ENCODE measurements at regions not wholly inside any gene's neighbourhood (a gene's known extent, or its start where the extent isn't known, plus 50 kb on each side); places are given as distances from the start of the nearest gene placed in this dataset.

- Histone ChIP-seq H3K23ac (ENCODE audit: low read depth, low read length) (no peak overlapping the region), H4K8ac (ENCODE audit: low read depth in 2 of 2, low read length in 2 of 2) (no peak overlapping the region), H2BK120ac (ENCODE audit: low read depth, low read length) (no peak overlapping the region), H3K18ac (ENCODE audit: low read depth, low read length) (no peak overlapping the region), H3K4me1 (ENCODE audit: control insufficient read depth, insufficient read depth, low read length) (no peaks in the 10 kb centered on the region), H2AK5ac (ENCODE audit: low read depth, low read length) (no peak overlapping the region), H3K14ac (replicated peaks; ENCODE audit: low read depth, low read length) (no peak overlapping the region), H3K79me1 (ENCODE audit: low read depth in 1 of 2, low read length in 2 of 2) (no peaks in the 10 kb centered on the region), H2AK9ac (replicated peaks; ENCODE audit: low read depth, low read length, poor library complexity) (no peak overlapping the region), H2AFZ (replicated peaks; ENCODE audit: low read length, poor library complexity) (no peak overlapping the region), H3K9me1 (ENCODE audit: insufficient read depth, low read length) (no peaks in the 10 kb centered on the region), H2BK15ac (ENCODE audit: low read depth, low read length) (no peak overlapping the region), H4K5ac (ENCODE audit: low read depth, low read length) (no peak overlapping the region), H3K9ac (ENCODE audit: low read depth, low read length) (no peak overlapping the region), H4K20me1 (ENCODE audit: insufficient read depth, low read length) (no peaks in the 10 kb centered on the region), H3K36me3 (ENCODE audit: control insufficient read depth, insufficient read depth, low read length) (no peaks in the 10 kb centered on the region), H2BK20ac (ENCODE audit: low read depth, low read length) (no peak overlapping the region), H3K9me3 (ENCODE audit: control insufficient read depth, insufficient read depth, low read length) (no peaks in the 10 kb centered on the region), H3K56ac (ENCODE audit: extremely low read depth, insufficient read depth, low read length) (no peak overlapping the region), H2BK5ac (ENCODE audit: low read depth, low read length, poor library complexity, severe bottlenecking) (no peak overlapping the region), H3K4ac (ENCODE audit: low read depth, low read length) (no peak overlapping the region), H3K4me2 (ENCODE audit: low read depth, low read length) (no peak overlapping the region), H4K91ac (ENCODE audit: insufficient read depth, low read depth, low read length) (no peak overlapping the region), H3K27me3 (ENCODE audit: control insufficient read depth, insufficient read depth, low read length) (no peaks in the 10 kb centered on the region), H3K27ac (ENCODE audit: insufficient read depth, low read length) (no peak overlapping the region), H3K4me3 (ENCODE audit: insufficient read depth, low read depth, low read length) (no peak overlapping the region)
- ATAC-seq (ENCODE audit: low read depth), result no peak
- BruUV-seq (replicated peaks), result no TSS peak
- peak; percentile 20 for DNase-seq
- intact Hi-C loops (cut with micrococcal nuclease) (no loop called here), dilution Hi-C loops (cut with HindIII; ENCODE audit: low sequenced_read_pairs, unreplicated experiment) (no loop called here), in situ Hi-C loops (cut with MboI; ENCODE audit: low sequenced_read_pairs) (no loop called here)
- TF ChIP-seq CHD1 (IDR thresholded peaks at IDR 0.05; ENCODE audit: low read depth, low read length), result no peak
- no peak for TF ChIP-seq BHLHE40 (IDR thresholded peaks at IDR 0.05; ENCODE audit: low read depth, low read length)
- peak; percentile 49; the same call in 1 of the 2 replicates for TF ChIP-seq CEBPB (IDR thresholded peaks at IDR 0.05; ENCODE audit: low read depth, low read length)
- TF ChIP-seq MAFK (IDR thresholded peaks at IDR 0.05; ENCODE audit: low read depth, low read length), result no peak
- WGBS, 2 experiments (ENCODE audit: extremely low coverage in 2 of 2, insufficient read length in 1 of 2), result no CpG with 5 or more reads among the region's 2 CpGs
- ChIA-PET CTCF (no interaction called here), POLR2A (ENCODE audit: unreplicated experiment) (no interaction called here)
These were observed 111.7 kb upstream of the PTPRK start for GRCh38 chr6:128632131-128632530.
